ENCODE measurements at regions not wholly inside any gene's neighbourhood (a gene's known extent, or its start where the extent isn't known, plus 50 kb on each side); places are given as distances from the start of the nearest gene placed in this dataset.
"Not testable (repeated sequence)": the region's sequence is repeated elsewhere in the genome, so short reads cannot be mapped to it uniquely, and the experiment has no call there.

DNA sequence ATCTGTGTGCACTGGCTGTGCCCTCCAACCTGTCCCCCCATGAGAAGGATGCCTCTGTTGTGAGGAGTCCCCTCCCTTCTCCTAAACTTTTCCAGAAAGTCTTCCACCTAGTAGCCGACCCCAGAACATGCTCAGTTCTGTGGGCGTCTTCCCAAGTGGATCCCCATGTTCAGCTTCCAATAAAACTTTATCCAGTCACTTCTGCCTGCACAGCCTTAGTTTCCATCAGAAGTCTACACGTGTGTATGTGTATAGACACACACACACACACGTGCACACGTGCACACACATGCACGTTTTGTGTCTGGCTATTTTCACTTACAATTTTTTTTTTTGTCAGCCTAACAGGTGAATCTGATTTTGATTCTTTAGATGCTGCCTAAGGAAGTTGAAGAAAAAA, 115.1 kb downstream of the RTP5 start:
- no peak for DNase-seq

DNA sequence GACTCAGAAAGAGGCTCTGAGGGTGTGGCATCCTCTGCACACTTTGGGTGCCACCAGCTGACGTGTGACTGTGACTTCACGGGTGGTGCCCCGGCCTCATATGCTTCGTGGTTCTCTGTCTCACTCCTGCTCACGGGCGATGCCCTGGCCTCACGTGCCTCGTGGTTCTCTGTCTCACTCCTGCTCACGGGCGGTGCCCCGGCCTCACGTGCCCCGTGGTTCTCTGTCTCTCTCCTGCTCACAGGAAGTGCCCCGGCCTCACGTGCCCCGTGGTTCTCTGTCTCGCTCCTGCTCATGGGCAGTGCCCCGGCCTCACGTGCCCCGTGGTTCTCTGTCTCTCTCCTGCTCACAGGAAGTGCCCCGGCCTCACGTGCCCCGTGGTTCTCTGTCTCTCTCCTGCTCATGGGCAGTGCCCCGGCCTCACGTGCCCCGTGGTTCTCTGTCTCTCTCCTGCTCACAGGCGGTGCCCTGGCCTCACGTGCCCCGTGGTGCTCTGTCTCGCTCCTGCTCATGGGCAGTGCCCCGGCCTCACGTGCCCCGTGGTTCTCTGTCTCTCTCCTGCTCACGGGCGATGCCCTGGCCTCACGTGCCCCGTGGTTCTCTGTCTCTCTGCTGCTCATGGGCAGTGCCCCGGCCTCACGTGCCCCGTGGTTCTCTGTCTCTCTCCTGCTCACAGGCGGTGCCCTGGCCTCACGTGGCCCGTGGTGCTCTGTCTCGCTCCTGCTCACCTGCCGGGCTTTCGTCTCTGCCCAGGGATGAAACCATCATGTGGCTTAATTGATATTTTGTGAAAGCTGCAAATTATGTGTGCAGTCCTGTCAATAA, 115.8 kb downstream of the RTP5 start:
- not testable (repeated sequence) for DNase-seq

DNA sequence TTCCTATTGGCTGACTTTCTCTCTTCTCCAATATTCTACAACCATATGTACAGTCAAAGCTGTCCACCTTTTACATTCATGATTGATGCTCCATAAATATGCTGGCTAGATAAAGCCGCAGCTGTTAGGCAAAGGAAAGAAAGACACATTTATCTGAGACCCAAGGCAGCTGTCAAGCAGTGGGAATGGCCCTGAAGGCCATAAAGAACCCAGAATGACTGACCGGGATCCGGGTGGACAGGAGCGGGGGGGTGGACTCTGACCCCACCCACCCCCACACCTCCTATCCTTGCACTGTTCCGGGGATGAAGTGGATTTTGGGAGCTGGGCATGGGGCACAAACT, 116.4 kb downstream of the RTP5 start:
- DNase-seq = no peak

DNA sequence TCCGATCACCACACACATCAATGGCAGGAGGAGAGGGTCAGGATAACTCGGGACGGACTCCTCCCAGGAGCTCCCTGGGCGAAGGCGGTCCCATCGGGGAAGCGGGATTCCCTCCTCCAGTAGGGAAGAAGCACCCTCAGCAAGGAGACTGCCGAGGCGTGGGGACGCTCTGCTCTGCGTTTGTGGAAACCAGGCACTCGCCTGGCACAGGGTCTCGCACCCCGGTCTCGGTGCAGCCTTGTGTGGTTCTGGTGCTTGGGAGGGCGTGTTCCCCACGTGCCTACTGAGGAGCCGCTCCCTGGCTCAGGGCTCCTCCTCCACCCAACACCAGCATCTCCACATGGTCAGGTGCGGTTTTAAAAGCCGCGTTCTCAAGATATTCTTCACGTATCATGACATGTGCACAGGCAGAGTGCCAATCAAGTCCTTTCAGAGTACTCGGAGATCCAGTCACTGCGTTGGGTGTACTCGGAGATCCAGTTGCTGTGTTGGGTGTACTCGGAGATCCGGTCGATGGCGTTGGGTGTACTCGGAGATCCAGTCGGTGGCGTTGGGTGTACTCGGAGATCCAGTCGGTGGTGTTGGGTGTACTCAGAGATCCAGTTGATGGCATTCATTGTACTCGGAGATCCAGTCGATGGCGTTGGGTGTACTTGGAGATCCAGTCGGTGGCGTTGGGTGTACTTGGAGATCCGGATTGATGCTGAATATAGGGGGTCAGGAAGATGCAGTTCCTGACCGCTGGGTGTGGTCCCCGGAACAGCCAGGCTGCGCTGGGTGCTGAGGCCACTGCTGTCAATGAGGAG, 117.5 kb downstream of the RTP5 start:
- DNase-seq = no peak

DNA sequence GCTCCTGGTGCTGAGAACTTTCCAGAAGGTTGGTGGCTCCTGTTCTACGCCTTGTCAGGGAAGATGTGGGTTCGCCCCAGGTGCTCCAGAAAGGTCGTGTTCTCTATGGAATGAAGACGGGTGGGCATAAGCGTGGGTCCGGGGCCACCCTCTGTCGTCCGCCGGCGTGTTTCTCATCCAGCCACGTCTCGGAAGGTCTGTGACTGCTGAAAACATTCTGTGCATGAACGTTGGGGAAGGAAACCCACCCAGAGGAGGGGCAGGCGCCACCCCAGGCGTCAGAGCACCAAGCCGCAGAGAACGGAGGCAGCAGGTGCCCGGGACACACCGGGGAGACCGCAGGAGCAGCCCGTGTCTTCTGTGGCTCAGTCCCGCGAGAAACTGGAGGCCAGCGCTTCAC, 118.2 kb downstream of the RTP5 start:
- DNase-seq = no peak

DNA sequence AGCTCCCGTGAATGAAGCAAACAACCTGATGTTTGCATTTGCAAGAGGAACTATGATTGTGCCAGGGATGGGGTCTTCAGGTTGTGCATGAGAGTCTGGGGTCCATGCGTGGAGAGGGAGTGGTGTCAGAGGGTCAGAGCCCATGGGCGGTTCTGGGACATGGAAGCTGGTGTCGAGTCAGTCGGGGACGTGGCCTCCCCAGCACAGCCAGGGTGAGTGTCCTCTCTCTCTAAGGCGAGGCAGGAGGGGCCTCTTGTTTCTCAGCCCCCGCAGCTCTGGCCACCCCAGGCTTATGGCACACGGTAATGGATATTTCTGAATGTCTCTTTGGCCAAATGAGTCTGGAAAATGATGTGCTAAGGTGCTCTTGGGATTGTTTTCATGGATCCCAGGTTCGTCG, 118.6 kb downstream of the RTP5 start:
- no peak for DNase-seq

DNA sequence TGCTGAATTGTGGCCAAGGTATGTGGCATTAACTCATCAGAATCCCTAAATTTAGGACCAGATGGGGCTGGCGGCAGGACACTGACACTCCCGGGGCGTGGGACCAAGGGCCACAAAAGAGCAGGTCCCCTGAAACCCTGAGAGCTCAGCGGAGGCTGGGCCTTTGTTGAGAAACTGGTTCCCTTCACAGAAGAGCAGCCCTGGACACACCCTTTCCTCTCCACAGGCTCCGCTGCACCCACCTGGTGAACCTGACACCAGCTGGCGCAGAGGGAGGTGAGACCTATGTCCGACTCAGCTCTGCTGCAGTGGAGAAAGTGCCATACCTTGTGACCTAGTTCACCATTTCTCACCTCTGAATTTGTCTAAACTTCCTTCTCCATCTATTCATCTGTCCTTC, 119.5 kb downstream of the RTP5 start:
- no peak for DNase-seq

DNA sequence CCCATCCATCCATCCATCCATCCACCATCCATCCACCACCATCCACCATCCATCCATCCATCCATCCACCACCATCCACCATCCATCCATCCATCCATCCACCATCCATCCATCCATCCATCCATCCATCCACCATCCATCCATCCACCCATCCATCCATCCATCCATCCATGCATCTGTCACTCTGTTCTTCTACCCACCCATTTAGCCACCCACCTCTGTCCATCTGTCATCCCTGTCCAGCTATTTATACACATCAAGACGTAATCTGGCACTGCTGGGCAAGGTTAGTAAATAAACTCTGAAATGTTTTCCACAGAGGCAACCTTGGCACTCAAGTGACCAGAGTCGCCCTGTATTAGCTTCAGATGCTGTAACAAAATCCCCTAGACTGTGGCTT, 120.9 kb downstream of the RTP5 start:
- DNase-seq = no peak

DNA sequence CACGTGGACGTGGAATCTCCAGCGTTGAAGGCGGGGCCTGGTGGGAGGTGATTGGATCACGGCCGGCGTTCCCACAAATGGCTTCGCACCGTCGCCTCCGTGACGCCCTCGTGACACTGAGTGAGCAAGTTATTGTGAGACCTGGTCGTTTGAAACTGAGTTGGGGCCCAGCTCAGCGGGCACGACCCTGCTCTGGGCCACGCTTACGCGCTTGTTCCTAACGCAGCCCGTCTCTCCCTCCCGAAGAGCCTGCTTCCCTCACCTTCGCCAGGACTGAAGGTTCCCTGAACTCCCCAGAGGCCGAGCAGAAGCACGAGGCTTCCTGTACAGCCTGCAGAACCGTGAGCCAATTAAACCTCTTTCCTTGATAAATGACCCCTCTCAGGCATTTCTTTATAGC, 121.8 kb downstream of the RTP5 start:
- DNase-seq = no peak

DNA sequence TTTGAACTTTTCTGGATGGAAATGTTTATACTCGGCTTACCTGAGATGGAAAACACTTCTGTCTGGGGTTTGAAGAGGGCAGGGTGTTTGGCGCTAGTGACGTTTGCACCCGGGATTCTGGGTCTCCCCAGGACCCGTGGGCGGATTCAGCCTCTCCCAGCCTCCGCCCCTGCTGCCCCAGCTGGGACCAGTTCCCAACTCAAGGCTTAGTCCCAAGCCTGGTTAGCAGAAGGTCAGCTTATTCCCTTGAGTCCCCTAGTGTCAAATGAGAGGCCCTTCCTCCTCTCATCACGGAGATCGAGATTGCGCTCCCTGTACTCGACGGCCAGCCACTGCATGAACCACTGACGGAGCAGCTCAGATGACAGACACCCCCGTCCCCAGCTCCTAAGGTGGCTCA, 123.2 kb downstream of the RTP5 start:
- DNase-seq = no peak

DNA sequence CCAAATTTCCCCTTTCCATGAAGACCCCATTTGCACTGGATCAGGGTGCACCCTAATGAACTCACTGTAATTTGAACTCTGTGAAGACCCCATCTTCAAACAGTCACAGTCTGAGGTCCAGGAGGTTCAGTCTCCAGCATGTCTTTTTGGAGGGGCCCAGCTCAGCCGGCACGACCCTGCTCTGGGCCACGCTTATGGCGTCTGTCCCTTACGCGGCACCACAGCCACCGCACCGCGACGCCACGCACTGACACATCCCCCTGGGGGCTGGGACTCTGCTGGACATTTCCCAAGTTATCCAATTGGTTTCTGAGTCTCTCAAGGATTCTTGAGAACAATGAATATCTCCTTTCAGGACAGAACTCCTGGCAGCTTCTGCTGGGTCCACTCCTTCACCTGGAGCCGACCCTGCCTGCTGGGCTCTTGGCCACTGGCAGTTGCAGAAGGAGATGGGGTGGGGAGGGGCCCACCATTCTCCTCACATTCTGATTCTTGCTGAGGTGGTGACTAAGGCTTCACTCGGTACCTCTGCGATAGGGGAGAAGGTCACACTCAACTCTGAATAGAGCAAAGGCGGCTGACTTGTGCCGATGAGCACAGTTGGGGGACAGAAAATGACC, 124.0 kb downstream of the RTP5 start:
- no peak for DNase-seq

DNA sequence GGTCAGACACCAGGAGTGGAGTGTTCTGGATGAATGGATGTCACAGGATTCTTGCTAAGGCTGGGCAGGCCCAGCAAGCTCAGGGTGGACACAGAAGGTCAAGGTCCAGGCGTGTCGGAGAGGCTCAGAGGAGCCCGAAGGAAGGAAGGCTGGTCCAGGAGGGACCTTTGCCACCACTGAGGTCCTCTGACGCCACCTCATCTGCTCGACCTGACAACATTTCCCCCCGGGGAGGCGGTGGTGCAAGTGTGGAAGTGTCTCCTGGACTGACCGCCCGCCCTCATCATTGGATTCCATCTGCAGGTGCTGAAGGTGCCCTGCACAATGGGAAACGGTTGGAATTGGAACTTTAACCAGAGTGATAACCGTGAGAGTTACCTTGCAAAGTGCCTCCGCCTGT, 124.6 kb downstream of the RTP5 start:
- DNase-seq = no peak

DNA sequence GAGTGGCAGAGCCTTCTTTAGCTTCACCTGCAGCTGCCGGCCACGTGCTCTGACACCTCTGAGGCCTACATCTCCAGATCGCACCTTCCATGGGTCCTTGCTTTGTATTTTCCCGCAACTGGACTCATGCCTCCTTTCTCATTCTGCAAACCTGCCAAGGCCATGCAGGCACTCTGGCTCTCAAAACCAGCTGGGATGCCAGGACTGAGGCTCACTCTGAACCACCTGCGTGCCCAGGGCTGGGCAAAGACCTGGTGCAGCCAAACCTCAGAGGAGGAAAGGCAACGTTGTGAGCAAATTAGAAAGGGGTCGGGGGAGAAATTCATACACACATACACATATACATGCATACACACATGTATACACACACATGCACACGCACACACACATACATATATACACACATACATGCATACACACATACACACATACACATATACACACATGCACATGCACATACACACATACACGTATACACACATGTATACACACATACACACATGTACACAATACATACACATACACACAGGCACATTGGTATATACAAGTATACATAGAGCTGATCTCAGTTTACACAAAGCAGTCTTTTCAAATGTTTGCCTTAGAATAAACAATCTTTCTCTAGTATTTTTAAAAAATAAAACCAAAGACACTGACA, 125.2 kb downstream of the RTP5 start:
- DNase-seq = no peak

DNA sequence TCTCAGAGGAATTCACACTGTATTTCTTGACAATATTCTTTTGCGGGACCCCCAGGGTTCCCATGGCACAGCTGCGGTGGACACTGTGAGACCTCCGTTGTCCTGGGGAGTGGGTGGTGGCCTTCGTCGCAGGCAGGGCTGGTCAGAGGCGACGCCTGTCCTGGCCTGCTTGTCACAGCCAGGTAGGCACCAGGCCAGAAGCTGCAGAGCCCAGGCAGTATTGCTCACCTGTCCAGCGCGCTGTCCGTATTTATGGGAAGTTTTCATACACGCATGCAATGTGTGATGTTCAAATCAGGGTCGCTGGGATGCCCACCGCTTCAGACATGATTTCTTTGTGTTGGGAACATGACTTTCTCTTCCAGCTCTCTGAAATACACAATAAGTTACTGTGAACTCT, 126.6 kb downstream of the RTP5 start:
- DNase-seq = no peak

DNA sequence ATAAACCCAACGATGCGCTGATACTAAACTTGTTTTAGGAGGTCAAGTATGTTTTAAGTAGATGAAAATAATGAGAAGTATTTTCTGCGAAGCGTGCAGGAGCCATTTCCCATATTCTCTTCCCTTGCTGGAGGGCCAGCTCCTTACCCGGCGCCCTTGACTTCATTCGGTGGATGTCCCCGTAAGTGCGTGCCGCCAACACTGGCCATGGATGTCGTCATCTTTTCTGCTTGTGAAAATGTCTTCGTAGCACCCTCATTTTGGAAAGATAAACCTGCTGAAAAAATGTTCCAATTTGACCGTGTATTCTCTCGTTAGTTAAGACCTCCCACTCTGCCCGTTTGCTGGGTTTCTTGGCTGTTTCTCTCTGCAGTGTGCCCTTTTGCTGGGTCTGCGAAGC, 127.5 kb downstream of the RTP5 start:
- DNase-seq = no peak

DNA sequence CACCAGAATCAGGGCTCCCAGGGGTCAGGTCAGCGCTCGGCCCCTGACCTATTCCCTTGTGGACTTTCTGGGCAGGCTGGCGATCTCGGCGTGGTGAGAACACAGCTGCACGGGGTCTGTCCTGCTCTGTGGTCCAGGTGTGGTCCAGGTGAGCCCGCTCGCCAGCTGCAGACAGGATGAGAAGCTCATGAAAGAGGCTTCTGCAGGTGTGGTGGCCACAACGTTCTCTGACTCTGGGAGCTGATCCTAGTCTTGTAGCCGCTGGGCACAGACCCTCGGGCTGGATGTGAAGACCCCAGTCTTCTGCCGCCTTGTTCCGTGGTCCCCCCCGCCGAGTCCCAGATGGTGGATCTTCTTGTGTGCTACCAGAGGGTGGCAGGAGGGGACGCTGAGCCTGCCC, 129.7 kb downstream of the RTP5 start:
- DNase-seq = no peak

DNA sequence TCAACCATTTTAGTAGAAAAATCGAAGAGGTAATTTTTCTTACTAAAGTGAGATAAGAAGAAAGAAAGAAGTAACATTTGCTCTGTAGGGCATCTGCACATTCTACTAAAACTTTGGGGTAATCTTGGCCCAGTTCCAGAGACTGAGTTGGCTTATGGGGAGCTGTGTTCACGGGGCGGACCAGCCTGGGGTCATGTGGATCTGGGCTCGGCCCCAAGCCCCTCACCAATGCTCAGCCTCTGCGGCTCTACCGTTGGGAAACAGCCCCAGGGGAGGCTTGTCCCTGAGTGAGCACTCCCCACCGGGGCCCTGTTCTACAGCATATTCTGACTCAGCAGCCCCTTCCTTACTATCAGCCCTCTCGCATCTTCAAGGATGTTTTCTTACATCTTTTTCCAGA, 132.3 kb downstream of the RTP5 start:
- DNase-seq = no peak

DNA sequence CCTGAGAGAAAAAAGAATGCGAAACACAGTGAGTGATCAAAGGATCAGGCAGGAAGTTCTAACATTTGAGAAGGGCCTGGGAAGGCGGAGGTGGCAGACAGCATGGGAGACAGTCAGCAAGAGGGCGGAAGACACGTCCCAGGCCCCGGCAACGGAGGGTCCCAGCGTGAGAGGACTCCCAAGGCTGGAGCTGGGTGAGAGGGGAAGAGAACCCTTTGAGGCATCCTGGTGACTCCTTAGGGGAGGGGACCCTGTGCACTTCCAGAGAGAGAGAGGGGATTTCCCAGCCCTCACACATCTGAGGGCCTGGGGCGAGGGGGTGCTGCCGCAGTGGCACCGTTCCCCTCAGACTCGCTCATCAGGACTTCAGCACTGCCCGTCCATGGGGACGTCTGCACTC, 133.4 kb downstream of the RTP5 start:
- no peak for DNase-seq

DNA sequence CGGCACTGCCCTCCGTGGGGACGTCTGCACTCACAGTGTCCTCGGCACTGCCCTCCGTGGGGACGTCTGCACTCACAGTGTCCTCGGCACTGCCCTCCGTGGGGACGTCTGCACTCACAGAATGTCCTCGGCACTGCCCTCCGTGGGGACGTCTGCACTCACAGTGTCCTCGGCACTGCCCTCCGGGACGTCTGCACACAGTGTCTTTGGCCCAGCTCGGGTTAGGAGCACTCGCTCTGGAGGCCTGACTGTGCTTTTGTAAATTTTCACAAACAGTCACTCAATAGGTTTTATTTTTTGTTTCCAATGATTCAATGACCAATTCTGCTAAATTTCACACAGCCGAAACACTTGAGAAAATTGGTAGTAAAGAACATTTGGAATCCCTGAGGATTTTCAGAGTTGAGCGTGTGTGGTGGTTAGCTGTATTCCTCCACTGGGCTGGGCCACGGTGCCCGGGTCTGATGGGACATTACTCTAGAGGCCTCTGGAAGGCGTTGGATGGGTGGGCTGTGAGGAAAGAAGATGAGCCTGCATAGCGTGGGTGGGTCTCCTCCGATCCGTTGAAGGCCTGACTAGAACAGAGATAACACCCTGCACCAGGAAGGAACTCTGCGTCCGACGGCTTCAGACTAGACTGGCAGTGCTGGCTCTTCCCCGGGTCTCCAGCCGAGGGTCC, 134.8 kb downstream of the RTP5 start:
- no peak for DNase-seq

DNA sequence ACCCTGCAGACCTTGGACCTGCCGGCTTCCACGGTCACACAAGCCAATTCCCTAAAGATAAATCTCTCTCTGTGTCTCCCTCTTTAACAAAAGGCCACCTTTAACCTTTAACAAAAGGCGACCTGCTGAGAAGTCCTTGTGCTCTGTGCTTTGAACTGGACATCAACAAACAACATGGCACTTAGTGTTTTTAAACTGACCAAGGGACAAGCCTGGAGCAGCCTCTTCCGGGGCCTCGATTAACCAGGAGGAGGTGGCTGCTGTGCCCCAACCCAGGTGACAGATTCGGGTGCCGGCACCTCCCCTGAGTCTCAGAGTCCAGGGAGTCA, 135.3 kb downstream of the RTP5 start:
- no peak for DNase-seq

DNA sequence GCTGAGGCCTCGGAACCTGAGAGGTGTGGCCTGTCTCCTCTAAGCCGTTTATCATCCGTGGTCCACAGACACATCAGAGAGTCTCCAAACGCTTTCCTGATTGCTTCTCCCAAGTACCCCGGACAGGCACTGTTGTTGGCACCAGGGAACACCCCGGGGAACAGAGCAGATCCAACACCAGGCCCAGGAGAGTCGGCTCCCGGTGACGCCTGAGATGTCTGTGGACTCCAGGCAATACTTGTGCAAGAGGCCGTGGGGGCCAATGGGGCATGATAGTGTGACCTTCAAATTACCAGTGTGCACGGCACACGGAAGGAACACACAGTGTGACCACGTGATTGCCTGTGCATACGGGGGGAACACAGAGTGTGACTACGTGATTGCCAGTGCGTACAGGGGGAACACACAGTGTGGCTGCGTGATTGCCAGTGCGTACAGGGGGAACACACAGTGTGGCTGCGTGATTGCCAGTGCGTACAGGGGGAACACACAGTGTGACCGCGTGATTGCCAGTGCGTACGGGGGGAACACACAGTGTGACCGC, 136.6 kb downstream of the RTP5 start:
- DNase-seq = not testable (repeated sequence)

DNA sequence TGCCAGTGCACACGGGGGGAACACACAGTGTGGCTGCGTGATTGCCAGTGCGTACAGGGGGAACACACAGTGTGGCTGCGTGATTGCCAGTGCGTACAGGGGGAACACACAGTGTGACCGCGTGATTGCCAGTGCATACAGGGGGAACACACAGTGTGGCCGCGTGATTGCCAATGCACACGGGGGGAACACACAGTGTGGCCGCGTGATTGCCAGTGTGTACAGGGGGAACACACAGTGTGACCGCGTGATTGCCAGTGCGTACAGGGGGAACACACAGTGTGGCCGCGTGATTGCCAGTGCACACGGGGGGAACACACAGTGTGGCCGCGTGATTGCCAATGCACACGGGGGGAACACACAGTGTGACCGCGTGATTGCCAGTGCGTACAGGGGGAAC, 139.4 kb downstream of the RTP5 start:
- DNase-seq = not testable (repeated sequence)

DNA sequence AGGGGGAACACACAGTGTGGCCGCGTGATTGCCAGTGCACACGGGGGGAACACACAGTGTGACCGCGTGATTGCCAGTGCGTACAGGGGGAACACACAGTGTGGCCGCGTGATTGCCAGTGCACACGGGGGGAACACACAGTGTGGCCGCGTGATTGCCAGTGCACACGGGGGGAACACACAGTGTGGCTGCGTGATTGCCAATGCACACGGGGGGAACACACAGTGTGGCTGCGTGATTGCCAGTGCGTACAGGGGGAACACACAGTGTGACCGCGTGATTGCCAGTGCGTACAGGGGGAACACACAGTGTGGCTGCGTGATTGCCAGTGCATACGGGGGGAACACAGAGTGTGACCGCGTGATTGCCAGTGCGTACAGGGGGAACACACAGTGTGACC, 140.3 kb downstream of the RTP5 start:
- DNase-seq = not testable (repeated sequence)

All from RPMI8226 (cell line).